GM10266 (cell line): ENCODE measurements at regions not wholly inside any gene's neighbourhood (a gene's known extent, or its start where the extent isn't known, plus 50 kb on each side); places are given as distances from the start of the nearest gene placed in this dataset.

Experiments used
- DNase-seq: peaks from one replicate; pipeline ENCODE4 v3.0.0; 2012; ENCODE audit errors: extremely low spot score
- TF ChIP-seq, protein P1 (sequence below): IDR thresholded peaks from 2 replicates; pipeline ENCODE4 v1.5.1; 2012; ENCODE audit warnings: mild to moderate bottlenecking, low read depth; ENCODE audit not compliant: control insufficient read depth, insufficient read depth; ENCODE audit errors: missing control alignments

DNA sequence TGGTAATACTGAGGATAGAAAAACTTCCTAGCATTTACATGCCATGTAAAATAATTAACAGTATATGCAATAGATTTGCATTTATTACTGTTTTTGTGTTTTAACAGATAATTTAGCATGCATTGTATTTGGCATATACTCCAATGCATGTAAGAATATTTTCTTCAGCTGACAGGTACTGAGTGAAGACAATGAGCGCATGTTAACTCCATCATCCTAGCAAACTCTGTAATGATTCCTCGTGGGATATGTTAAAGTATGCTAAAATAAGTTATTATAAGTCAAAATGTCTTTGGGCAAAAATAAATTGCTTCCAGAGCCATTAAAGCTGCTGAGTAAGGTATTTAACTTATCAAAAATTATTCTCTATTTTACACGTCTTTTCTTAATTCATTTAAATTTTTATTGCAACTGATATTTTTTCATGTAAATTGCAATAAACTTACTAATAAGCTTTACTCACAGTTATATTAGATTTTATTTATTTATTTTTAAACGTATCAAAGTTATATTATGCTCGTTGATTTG lies 616.4 kb upstream of the NDST4 start:
- DNase-seq = no peak
- TF ChIP-seq, protein P1, sequence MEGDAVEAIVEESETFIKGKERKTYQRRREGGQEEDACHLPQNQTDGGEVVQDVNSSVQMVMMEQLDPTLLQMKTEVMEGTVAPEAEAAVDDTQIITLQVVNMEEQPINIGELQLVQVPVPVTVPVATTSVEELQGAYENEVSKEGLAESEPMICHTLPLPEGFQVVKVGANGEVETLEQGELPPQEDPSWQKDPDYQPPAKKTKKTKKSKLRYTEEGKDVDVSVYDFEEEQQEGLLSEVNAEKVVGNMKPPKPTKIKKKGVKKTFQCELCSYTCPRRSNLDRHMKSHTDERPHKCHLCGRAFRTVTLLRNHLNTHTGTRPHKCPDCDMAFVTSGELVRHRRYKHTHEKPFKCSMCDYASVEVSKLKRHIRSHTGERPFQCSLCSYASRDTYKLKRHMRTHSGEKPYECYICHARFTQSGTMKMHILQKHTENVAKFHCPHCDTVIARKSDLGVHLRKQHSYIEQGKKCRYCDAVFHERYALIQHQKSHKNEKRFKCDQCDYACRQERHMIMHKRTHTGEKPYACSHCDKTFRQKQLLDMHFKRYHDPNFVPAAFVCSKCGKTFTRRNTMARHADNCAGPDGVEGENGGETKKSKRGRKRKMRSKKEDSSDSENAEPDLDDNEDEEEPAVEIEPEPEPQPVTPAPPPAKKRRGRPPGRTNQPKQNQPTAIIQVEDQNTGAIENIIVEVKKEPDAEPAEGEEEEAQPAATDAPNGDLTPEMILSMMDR = no peak

DNA sequence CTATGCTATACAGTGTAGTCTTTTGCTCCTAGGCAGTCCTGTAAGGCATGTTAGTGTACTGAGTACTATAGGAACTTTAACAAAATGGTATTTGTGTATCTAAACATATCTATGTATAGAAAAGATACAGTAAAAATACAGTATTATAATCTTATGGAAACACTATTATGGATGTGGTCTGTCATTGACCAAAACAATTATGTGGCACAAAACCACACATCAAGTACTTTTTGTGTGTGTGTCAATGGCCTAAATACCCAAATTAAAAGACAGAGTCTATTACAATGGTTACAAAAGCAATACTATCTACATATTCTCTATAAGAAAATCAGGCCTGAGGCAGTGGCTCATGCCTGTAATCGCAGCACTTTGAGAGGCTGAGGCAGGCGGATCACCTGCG lies 610.2 kb upstream of the NDST4 start:
- TF ChIP-seq, protein P1 = no peak
- DNase-seq = no peak

DNA sequence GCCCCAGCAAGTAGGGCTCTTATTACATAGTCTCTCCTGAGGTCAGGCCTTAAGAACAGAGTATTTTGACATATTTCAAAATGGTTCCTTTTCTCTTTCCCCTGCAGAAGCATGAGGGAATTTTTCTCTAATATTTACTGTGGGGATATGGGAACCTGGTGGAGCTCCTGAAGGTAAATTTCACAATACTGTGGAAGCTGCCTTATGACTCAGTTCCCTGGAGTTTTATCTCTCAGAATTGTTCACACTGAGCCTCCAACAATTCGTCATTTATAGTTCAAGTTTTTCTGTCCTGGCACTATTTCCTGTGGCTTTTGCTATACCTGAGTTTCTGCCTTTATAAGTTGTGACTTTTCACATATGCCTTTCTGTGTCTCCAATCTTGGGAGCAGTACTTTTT lies 607.2 kb upstream of the NDST4 start:
- no peak for DNase-seq
- TF ChIP-seq, protein P1 = no peak

DNA sequence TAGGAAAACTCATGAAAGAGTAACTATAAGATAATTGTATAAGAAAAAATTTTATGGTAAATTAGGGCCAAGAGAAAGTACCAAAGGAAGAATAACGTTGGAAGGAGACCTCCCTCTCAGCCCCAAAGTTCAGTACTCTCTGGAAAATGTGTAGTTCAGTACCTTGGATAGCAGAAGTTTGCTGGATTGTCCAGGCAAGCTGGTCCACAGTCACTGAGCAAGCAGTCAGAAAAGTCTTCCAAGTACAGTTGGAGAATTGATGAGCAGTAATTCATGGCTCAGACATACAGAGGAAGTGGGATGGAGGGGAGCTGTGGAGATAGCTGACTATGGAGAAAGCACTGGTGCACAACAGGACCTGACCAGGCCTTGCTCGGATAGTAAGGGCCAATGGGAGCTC lies 598.2 kb upstream of the NDST4 start:
- TF ChIP-seq, protein P1 = no peak
- DNase-seq = no peak

DNA sequence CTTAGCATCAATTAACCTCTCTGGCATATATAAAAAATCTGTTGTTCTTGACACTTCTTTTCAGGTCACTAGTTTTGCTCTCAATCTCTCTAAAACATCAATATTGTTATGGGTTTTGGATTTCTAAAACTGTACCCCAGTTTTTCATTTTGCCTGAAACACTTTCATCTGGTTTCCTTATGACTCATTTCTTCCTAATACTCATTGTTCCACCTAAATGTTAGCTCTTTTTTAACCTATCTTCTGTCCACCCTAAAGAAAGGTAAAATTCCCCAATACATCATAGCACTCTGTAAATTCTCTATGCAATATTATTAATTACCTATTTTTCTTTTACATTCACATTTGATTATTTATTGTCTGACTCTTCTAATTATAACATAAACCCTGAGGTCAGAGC lies 575.5 kb upstream of the NDST4 start:
- TF ChIP-seq, protein P1 = no peak
- no peak for DNase-seq

DNA sequence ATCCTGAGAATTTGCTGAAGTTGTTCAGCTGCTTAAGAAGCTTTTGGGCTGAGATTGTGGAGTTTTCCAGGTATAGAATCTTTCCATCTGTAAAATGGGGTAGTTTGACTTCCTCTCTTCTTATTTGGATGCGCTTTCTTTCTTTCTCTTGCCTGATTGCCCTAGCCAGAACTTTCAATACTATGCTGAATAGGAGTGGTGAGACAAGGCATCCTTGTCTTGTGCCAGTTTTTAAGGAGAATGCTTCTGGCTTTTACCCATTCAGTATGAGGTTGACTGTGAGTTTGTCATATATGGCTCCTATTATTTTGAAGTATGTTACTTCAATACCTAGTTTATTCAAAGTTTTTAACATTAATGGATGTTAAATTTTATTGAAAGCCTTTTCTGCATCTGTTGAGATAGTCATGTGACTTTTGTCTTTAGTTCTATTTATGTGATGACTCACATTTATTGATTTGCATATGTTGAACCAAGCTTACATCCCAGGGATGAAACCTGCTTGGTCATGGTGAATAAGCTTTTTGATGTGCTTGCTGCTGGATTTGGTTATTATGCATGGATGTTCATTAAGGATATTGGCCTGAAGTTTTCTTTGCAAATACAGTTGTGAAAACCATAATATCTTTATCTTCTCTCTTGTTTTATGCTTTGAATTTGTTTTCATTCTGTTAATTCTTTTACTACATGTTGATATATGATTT lies 573.8 kb upstream of the NDST4 start:
- no peak for DNase-seq
- TF ChIP-seq, protein P1 = no peak

DNA sequence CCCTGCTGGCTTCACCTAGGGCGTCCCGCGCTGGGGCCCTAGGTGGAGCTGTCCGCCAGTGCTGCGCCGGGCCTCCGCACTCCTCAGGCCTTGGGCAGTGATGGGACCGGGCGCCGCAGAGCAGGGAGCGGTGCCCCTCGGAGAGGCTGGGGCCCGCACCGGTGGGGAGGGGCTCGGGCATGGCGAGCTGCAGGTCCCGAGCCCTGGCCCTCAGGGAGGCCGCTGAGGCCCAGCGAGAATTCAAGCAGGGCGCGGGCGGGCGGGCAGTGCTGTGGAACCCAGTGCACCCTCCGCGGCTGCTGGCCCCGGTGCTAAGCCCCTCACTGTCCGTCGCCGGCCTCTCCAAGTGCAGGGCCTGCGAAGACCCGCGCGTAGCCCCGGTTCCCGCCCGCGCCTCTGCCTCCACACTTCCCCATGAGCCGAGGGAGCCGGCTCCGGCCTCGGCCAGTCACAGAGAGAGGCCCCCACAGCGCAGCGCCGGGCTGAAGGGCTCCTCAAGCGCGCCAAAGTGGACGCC lies 565.1 kb upstream of the NDST4 start:
- TF ChIP-seq, protein P1 = no peak
- DNase-seq = no peak
